ENCODE measurements at regions not wholly inside any gene's neighbourhood (a gene's known extent, or its start where the extent isn't known, plus 50 kb on each side); places are given as distances from the start of the nearest gene placed in this dataset.

- TF ChIP-seq, protein P1, sequence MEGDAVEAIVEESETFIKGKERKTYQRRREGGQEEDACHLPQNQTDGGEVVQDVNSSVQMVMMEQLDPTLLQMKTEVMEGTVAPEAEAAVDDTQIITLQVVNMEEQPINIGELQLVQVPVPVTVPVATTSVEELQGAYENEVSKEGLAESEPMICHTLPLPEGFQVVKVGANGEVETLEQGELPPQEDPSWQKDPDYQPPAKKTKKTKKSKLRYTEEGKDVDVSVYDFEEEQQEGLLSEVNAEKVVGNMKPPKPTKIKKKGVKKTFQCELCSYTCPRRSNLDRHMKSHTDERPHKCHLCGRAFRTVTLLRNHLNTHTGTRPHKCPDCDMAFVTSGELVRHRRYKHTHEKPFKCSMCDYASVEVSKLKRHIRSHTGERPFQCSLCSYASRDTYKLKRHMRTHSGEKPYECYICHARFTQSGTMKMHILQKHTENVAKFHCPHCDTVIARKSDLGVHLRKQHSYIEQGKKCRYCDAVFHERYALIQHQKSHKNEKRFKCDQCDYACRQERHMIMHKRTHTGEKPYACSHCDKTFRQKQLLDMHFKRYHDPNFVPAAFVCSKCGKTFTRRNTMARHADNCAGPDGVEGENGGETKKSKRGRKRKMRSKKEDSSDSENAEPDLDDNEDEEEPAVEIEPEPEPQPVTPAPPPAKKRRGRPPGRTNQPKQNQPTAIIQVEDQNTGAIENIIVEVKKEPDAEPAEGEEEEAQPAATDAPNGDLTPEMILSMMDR (conservative IDR thresholded peaks at IDR 0.05; ENCODE audit: low read depth, low read length) = no peak
- TF ChIP-seq EZH2 (IDR thresholded peaks at IDR 0.05; ENCODE audit: borderline replicate concordance, low read depth, low read length, poor library complexity, severe bottlenecking) = no peak
Measured at GRCh38 chr6:131354356-131354755, 218.7 kb upstream of the ARG1 start.

Data from A673 (cell line).